Psoas muscle (tissue), 7 donors: ENCODE measurements at regions not wholly inside any gene's neighbourhood (a gene's known extent, or its start where the extent isn't known, plus 50 kb on each side); places are given as distances from the start of the nearest gene placed in this dataset.
A peak's percentile ranks its signal among the peaks of the same experiment; 100 is the strongest.

Experiments used
- ATAC-seq, 4 donors: fragments of 200-7000 bp; cut with Tn5 transposase; one replicate each; pipeline ENCODE4 v1.9.1; 2020; ENCODE audit warnings: moderate library complexity in 3 of 4, mild to moderate bottlenecking in 2 of 4
- DNase-seq, 2 donors: peaks; one replicate each; pipeline ENCODE4 v3.0.0-alpha.2; 2020
- H3K27ac ChIP-seq: fragments of 200-600 bp; one replicate; pipeline ENCODE4 v1.8.0; 2022
- H3K27me3 ChIP-seq, 3 donors: fragments of 200-600 bp in 1 of 3; one replicate each; pipeline versions ENCODE4 v1.6.1 to v1.8.0; 2013 to 2022; ENCODE audit warnings: low read length in 2 of 3, mild to moderate bottlenecking in 2 of 3, moderate library complexity in 1 of 3; ENCODE audit not compliant: insufficient read depth in 3 of 3
- H3K36me3 ChIP-seq, 2 donors: fragments of 200-600 bp in 1 of 2; one replicate each; pipeline versions ENCODE4 v1.6.1 to v1.8.0; 2013 to 2022; ENCODE audit warnings: low read depth in 1 of 2, mild to moderate bottlenecking in 1 of 2, moderate library complexity in 1 of 2; ENCODE audit not compliant: insufficient read depth in 1 of 2
- H3K4me1 ChIP-seq: fragments of 200-600 bp; one replicate; pipeline ENCODE4 v1.8.0; 2022
- H3K4me3 ChIP-seq: fragments of 200-600 bp; one replicate; pipeline ENCODE4 v1.8.0; 2022; ENCODE audit warnings: mild to moderate bottlenecking
- H3K9me3 ChIP-seq: fragments of 200-600 bp; one replicate; pipeline ENCODE4 v1.8.0; 2022
- CTCF ChIP-seq: fragments of 200-600 bp; IDR thresholded peaks from one replicate; pipeline ENCODE4 v1.8.0; 2022; ENCODE audit warnings: antibody characterized with exemption
- WGBS, 3 donors: extraction: QIAGEN DNeasy Blood & Tissue Kit; methylation state at CpG; one replicate each; pipeline versions ENCODE4 v1.1.6 to v1.1.7; 2013; 5-methylcytosine and 5-hydroxymethylcytosine counted together
- intact Hi-C, 2 donors: fragments of 100-400 bp; cut with DNase I; formaldehyde crosslinking; loops; one replicate each; pipeline versions ENCODE4 v1.11.0 to v1.14.2; 2022
- donor health status: healthy with polysubstance abuse.
- donor health status: DM: no; HTN: no; CAD: no; lungs with moderate emphysema.
- donor health status: Bipolar disorder and iron deficiency.
- donor health status: healthy.
- donor health status: DM: yes; HTN: yes; CAD: no.
- donor health status: DM: no; HTN: no; CAD: no.
- donor health status: DM: yes; HTN: yes; CAD: no.

GRCh38 chr12:94892544-94893267 lies 110.8 kb downstream of the NDUFA12 start:
- ATAC-seq = no peak
- WGBS, 3 donors = 79 to 84% (median 80%) methylated on average over 5 of the region's 5 CpGs
- Histone ChIP-seq H3K4me1 (no peaks in the 10 kb centered on the region), H3K4me3 (no peak overlapping the region), H3K36me3 (no peaks in the 10 kb centered on the region), H3K9me3 (no peaks in the 10 kb centered on the region), H3K27me3 (no peaks in the 10 kb centered on the region), H3K27ac (no peak overlapping the region)
- no peak for TF ChIP-seq CTCF
- DNase-seq = no peak
- intact Hi-C loops = no loop called here

- ATAC-seq = no peak
- H3K27ac ChIP-seq = no peak overlapping the region
- 68 to 76% (median 72%) methylated on average over 5 of the region's 5 CpGs for WGBS, 3 donors
These were observed 113.9 kb downstream of the NDUFA12 start for GRCh38 chr12:94889445-94890210.

GRCh38 chr12:94879542-94879941 lies 124.0 kb downstream of the NDUFA12 start:
- H3K9me3 ChIP-seq = no peaks in the 10 kb centered on the region
- DNase-seq (no peak), ATAC-seq (no peak)
- 38 to 49% (median 45%) methylated on average over 5 of the region's 5 CpGs for WGBS, 3 donors
- no peak overlapping the region for H3K27ac ChIP-seq
- H3K27me3 ChIP-seq = peaks cover 0 to 36% (median 2%) of the 10 kb centered on the region in 3 donors
- no peak overlapping the region for H3K4me3 ChIP-seq
- no peaks in the 10 kb centered on the region for H3K4me1 ChIP-seq
- H3K36me3 ChIP-seq = no peaks in the 10 kb centered on the region
- TF ChIP-seq CTCF = no peak
- intact Hi-C loops = no loop called here

More at GRCh38 chr12:94889445-94890210, 113.9 kb downstream of the NDUFA12 start:
- no peaks in the 10 kb centered on the region for H3K4me1 ChIP-seq
- TF ChIP-seq CTCF = no peak
- H3K9me3 ChIP-seq = no peaks in the 10 kb centered on the region
- no peak for DNase-seq
- H3K27me3 ChIP-seq = no peaks in the 10 kb centered on the region
- intact Hi-C loops = no loop called here
- no peaks in the 10 kb centered on the region for H3K36me3 ChIP-seq
- H3K4me3 ChIP-seq = no peak overlapping the region

GRCh38 chr12:94875525-94875924 lies 128.0 kb downstream of the NDUFA12 start:
- no peaks in the 10 kb centered on the region for H3K36me3 ChIP-seq
- H3K4me3 ChIP-seq = no peak overlapping the region
- H3K27ac ChIP-seq = no peak overlapping the region
- TF ChIP-seq CTCF = peak; percentile 21
- no peaks in the 10 kb centered on the region for H3K4me1 ChIP-seq
- intact Hi-C loops = no loop called here
- 37 to 47% (median 38%) methylated on average over 5 of the region's 5 CpGs for WGBS, 3 donors
- peaks cover 0 to 77% (median 11%) of the 10 kb centered on the region in 3 donors for H3K27me3 ChIP-seq
- no peak for DNase-seq
- H3K9me3 ChIP-seq = no peaks in the 10 kb centered on the region
- ATAC-seq = peak in 2 of 4 donors; percentile 38 to 52
